H9 (cell line): ENCODE measurements at regions not wholly inside any gene's neighbourhood (a gene's known extent, or its start where the extent isn't known, plus 50 kb on each side); places are given as distances from the start of the nearest gene placed in this dataset.

Source experiments
- DNase-seq: peaks from one replicate; pipeline ENCODE4 v3.0.0-alpha.2; 2017
- H2AFZ ChIP-seq: one replicate; pipeline ENCODE4 v1.6.1; 2013; ENCODE audit warnings: mild to moderate bottlenecking, low read length, control low read depth, moderate library complexity
- H2AK5ac ChIP-seq: 2 replicates; pipeline ENCODE4 v1.6.1; 2013; ENCODE audit warnings: low read length, control low read depth, mixed read lengths; ENCODE audit not compliant: insufficient read length
- H2BK120ac ChIP-seq: one replicate; pipeline ENCODE4 v1.6.1; 2013; ENCODE audit warnings: low read depth, mild to moderate bottlenecking, low read length, control low read depth, inconsistent platforms; ENCODE audit not compliant: poor library complexity, severe bottlenecking
- H2BK12ac ChIP-seq: 2 replicates; pipeline ENCODE4 v1.6.1; 2013; ENCODE audit warnings: low read length, control low read depth, mixed read lengths, low read depth; ENCODE audit not compliant: insufficient read length
- H2BK15ac ChIP-seq: 2 replicates; pipeline ENCODE4 v1.6.1; 2013; ENCODE audit warnings: low read depth, low read length, control low read depth
- H2BK20ac ChIP-seq: one replicate; pipeline ENCODE4 v1.6.1; 2013; ENCODE audit warnings: low read depth, mild to moderate bottlenecking, low read length, control low read depth, inconsistent platforms; ENCODE audit not compliant: poor library complexity, severe bottlenecking
- H2BK5ac ChIP-seq: 2 replicates; pipeline ENCODE4 v1.6.1; 2013; ENCODE audit warnings: low read length, control low read depth, mixed read lengths; ENCODE audit not compliant: insufficient read length
- H3K14ac ChIP-seq: 2 replicates; pipeline ENCODE4 v1.6.1; 2013; ENCODE audit warnings: low read length, control low read depth; ENCODE audit not compliant: insufficient read depth
- H3K18ac ChIP-seq: 2 replicates; pipeline ENCODE4 v1.6.1; 2013; ENCODE audit warnings: low read depth, mild to moderate bottlenecking, mixed read lengths, low read length, control low read depth; ENCODE audit not compliant: insufficient read length
- H3K23ac ChIP-seq: 2 replicates; pipeline ENCODE4 v1.6.1; 2013; ENCODE audit warnings: low read length, control low read depth, mixed read lengths, low read depth; ENCODE audit not compliant: insufficient read length
- H3K23me2 ChIP-seq: 2 replicates; pipeline ENCODE4 v1.6.1; 2013; ENCODE audit warnings: low read depth, mild to moderate bottlenecking, mixed read lengths, low read length, control low read depth; ENCODE audit not compliant: insufficient read length, poor library complexity, severe bottlenecking
- H3K27ac ChIP-seq: 2 replicates; pipeline ENCODE4 v1.5.1; 2013; ENCODE audit warnings: low read length, control low read depth, mixed read lengths, low read depth; ENCODE audit not compliant: insufficient read length
- H3K27me3 ChIP-seq: 2 replicates; pipeline ENCODE4 v1.6.1; 2013; ENCODE audit warnings: low read length, control low read depth, inconsistent platforms; ENCODE audit not compliant: insufficient read depth
- H3K4ac ChIP-seq: 2 replicates; pipeline ENCODE4 v1.6.1; 2013; ENCODE audit warnings: low read depth, mild to moderate bottlenecking, control low read depth, inconsistent platforms, low read length, moderate library complexity
- H3K4me1 ChIP-seq: 2 replicates; pipeline ENCODE4 v1.6.1; 2013; ENCODE audit warnings: low read length, control low read depth, inconsistent platforms; ENCODE audit not compliant: insufficient read depth
- H3K4me2 ChIP-seq: 2 replicates; pipeline ENCODE4 v1.6.1; 2013; ENCODE audit warnings: low read length, control low read depth, mixed read lengths; ENCODE audit not compliant: insufficient read length, insufficient read depth
- H3K56ac ChIP-seq: 2 replicates; pipeline ENCODE4 v1.6.1; 2013; ENCODE audit warnings: low read depth, mild to moderate bottlenecking, mixed read lengths, low read length, control low read depth; ENCODE audit not compliant: insufficient read length
- H3K79me1 ChIP-seq: 2 replicates; pipeline ENCODE4 v1.6.1; 2013; ENCODE audit warnings: low read depth, mild to moderate bottlenecking, moderate library complexity, low read length, control low read depth, inconsistent platforms; ENCODE audit not compliant: insufficient read depth, poor library complexity, severe bottlenecking
- H3K79me2 ChIP-seq: 2 replicates; pipeline ENCODE4 v1.6.1; 2013; ENCODE audit warnings: low read length, control low read depth, inconsistent platforms; ENCODE audit not compliant: insufficient read depth
- H3K9ac ChIP-seq: 2 replicates; pipeline ENCODE4 v1.6.1; 2013; ENCODE audit warnings: low read length, control low read depth, mixed read lengths; ENCODE audit not compliant: insufficient read length; ENCODE audit errors: extremely low read depth
- H3K9me3 ChIP-seq: one replicate; pipeline ENCODE4 v1.6.1; 2013; ENCODE audit warnings: low read depth, low read length, inconsistent platforms; ENCODE audit not compliant: control insufficient read depth
- H3T11ph ChIP-seq: one replicate; pipeline ENCODE4 v1.6.1; 2013; ENCODE audit warnings: mild to moderate bottlenecking, low read length, control low read depth, inconsistent platforms
- H4K20me1 ChIP-seq: one replicate; pipeline ENCODE4 v1.6.1; 2013; ENCODE audit not compliant: control insufficient read depth, insufficient read length, insufficient read depth
- H4K5ac ChIP-seq: 2 replicates; pipeline ENCODE4 v1.6.1; 2013; ENCODE audit warnings: low read depth, mild to moderate bottlenecking, mixed read lengths, low read length, control low read depth; ENCODE audit not compliant: insufficient read length
- H4K8ac ChIP-seq: replicated peaks from 2 replicates; pipeline ENCODE4 v1.6.1; 2013; ENCODE audit warnings: low read length, control low read depth, mixed read lengths, low read depth; ENCODE audit not compliant: insufficient read length
- H4K91ac ChIP-seq: 2 replicates; pipeline ENCODE4 v1.6.1; 2013; ENCODE audit warnings: low read depth, mild to moderate bottlenecking, moderate library complexity, mixed read lengths, low read length, control low read depth; ENCODE audit not compliant: insufficient read length
- H3K27ac Mint-ChIP-seq, 3 experiments: 2 replicates in 2 of 3; 3 replicates in 1 of 3; pipeline ENCODE4 v1.8.0; 2020 to 2021; ENCODE audit warnings: mixed read lengths in 3 of 3, mild to moderate bottlenecking in 1 of 3, moderate library complexity in 1 of 3
- H3K27me3 Mint-ChIP-seq: 2 replicates; pipeline ENCODE4 v1.8.0; 2021; ENCODE audit warnings: low read depth, mild to moderate bottlenecking, moderate library complexity, mixed read lengths
- H3K36me3 Mint-ChIP-seq, 3 experiments: 2 replicates in 2 of 3; 3 replicates in 1 of 3; pipeline ENCODE4 v1.8.0; 2020 to 2021; ENCODE audit warnings: low read depth in 3 of 3, mixed read lengths in 3 of 3; ENCODE audit not compliant: insufficient read depth in 1 of 3
- H3K4me1 Mint-ChIP-seq, 2 experiments: 2 replicates each; pipeline ENCODE4 v1.8.0; 2020; ENCODE audit warnings: mixed read lengths in 2 of 2
- H3K4me3 Mint-ChIP-seq, 2 experiments: 2 replicates in 1 of 2; 3 replicates in 1 of 2; pipeline ENCODE4 v1.8.0; 2020 to 2021; ENCODE audit warnings: mild to moderate bottlenecking in 2 of 2, mixed read lengths in 2 of 2, moderate library complexity in 1 of 2
- H3K9me3 Mint-ChIP-seq, 2 experiments: 2 replicates in 1 of 2; 3 replicates in 1 of 2; pipeline ENCODE4 v1.8.0; 2020; ENCODE audit warnings: mild to moderate bottlenecking in 2 of 2, mixed read lengths in 2 of 2, moderate library complexity in 1 of 2
- CTCF ChIP-seq: fragments of 200-600 bp; sonication (generic); conservative IDR thresholded peaks from 3 replicates; pipeline ENCODE4 v1.8.0; 2021; ENCODE audit warnings: antibody characterized with exemption, mild to moderate bottlenecking

DNA sequence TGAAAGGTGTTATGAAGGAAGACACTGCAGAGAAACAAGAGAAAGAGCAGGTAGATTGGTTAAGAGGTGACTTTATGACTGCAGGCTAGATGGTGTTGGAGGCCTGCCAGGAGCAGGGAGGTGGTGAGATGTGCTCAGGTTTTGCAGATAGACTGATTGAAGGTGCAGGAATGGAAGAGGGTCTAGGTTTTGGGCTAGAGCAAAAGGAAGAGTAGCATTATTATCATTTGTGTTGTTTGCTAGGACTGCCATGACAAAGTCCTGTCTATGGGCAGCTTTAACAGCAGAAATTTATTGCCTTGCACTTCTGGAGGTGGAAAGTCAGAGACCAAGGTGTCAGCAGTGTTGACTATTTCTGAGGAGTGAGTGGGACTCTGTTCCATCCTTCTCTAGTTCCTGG, 172.9 kb upstream of the SOX11 start:
- Histone ChIP-seq H3K9ac (no peak overlapping the region), H3K79me1 (no peaks in the 10 kb centered on the region), H3K23me2 (no peaks in the 10 kb centered on the region), H2BK12ac (no peak overlapping the region), H4K5ac (no peak overlapping the region), H3K56ac (no peak overlapping the region), H2BK15ac (no peak overlapping the region), H2BK20ac (no peak overlapping the region), H3K23ac (no peak overlapping the region), H3K4ac (no peak overlapping the region), H3K27me3 (no peaks in the 10 kb centered on the region), H2AK5ac (no peak overlapping the region), H4K8ac (no peak overlapping the region), H3K18ac (no peak overlapping the region), H3T11ph (no peak overlapping the region), H2BK120ac (no peak overlapping the region), H2BK5ac (no peak overlapping the region), H3K27ac (no peak overlapping the region), H3K79me2 (no peaks in the 10 kb centered on the region), H4K91ac (no peak overlapping the region), H2AFZ (no peak overlapping the region), H3K9me3 (no peaks in the 10 kb centered on the region), H4K20me1 (no peaks in the 10 kb centered on the region), H3K14ac (no peak overlapping the region), H3K4me1 (no peaks in the 10 kb centered on the region), H3K4me2 (no peak overlapping the region)
- no peak overlapping the region for H3K27ac Mint-ChIP-seq
- TF ChIP-seq CTCF = no peak
- DNase-seq = no peak
- no peaks in the 10 kb centered on the region for H3K36me3 Mint-ChIP-seq
- no peak overlapping the region for H3K4me3 Mint-ChIP-seq
- H3K4me1 Mint-ChIP-seq = no peaks in the 10 kb centered on the region
- H3K9me3 Mint-ChIP-seq = no peaks in the 10 kb centered on the region
- H3K27me3 Mint-ChIP-seq = no peaks in the 10 kb centered on the region
